MCF 10A (cell line): ENCODE measurements at regions not wholly inside any gene's neighbourhood (a gene's known extent, or its start where the extent isn't known, plus 50 kb on each side); places are given as distances from the start of the nearest gene placed in this dataset.
"Not testable (repeated sequence)": the region's sequence is repeated elsewhere in the genome, so short reads cannot be mapped to it uniquely, and the experiment has no call there.

Experiments
- BruUV-seq: library from RNA; stranded (reverse); fragments of 400-500 nt; replicated peaks from 2 replicates; lab custom pipeline; 2021; lab: Mats Ljungman, UMichigan
- CTCF ChIA-PET: fragments of 300-600 bp; sonication (Branson Sonifier 250); formaldehyde crosslinking; extraction: SDS; loops from one replicate; lab custom pipeline; 2021; ENCODE audit warnings: antibody characterized with exemption, inconsistent platforms; lab: Yijun Ruan, JAX
- POLR2A ChIA-PET: fragments of 300-600, 350-650 bp; sonication (Branson Sonifier 250); formaldehyde crosslinking; extraction: SDS; loops from one replicate; lab custom pipeline; 2020; ENCODE audit warnings: antibody characterized with exemption, inconsistent platforms; lab: Yijun Ruan, JAX
- DNase-seq: peaks from one replicate; pipeline ENCODE4 v3.0.0-alpha.2; 2018; ENCODE audit not compliant: unreplicated experiment
- H3K27ac Mint-ChIP-seq: one replicate; pipeline ENCODE4 v1.8.0; 2022; ENCODE audit warnings: mild to moderate bottlenecking, low read depth, mixed read lengths; ENCODE audit not compliant: unreplicated experiment
- H3K27me3 Mint-ChIP-seq: one replicate; pipeline ENCODE4 v1.8.0; 2022; ENCODE audit warnings: mixed read lengths; ENCODE audit not compliant: insufficient read depth, unreplicated experiment
- H3K36me3 Mint-ChIP-seq: one replicate; pipeline ENCODE4 v1.8.0; 2022; ENCODE audit warnings: mild to moderate bottlenecking, moderate library complexity, mixed read lengths; ENCODE audit not compliant: insufficient read depth, unreplicated experiment
- H3K4me1 Mint-ChIP-seq: one replicate; pipeline ENCODE4 v1.8.0; 2022; ENCODE audit warnings: mixed read lengths; ENCODE audit not compliant: insufficient read depth, unreplicated experiment
- H3K4me3 Mint-ChIP-seq: one replicate; pipeline ENCODE4 v1.8.0; 2022; ENCODE audit warnings: mild to moderate bottlenecking, moderate library complexity, mixed read lengths; ENCODE audit not compliant: unreplicated experiment
- H3K9me3 Mint-ChIP-seq: one replicate; pipeline ENCODE4 v1.8.0; 2022; ENCODE audit warnings: mixed read lengths; ENCODE audit not compliant: unreplicated experiment
- intact Hi-C: fragments of 100-400 bp; cut with micrococcal nuclease; formaldehyde crosslinking; loops from 2 replicates; pipeline ENCODE4 v1.14.1; 2022
- TF ChIP-seq, protein P1 (sequence below): fragments of 200-600 bp; IDR thresholded peaks from one replicate; pipeline ENCODE4 v1.8.0; 2022; ENCODE audit warnings: antibody characterized with exemption, mild to moderate bottlenecking; ENCODE audit not compliant: unreplicated experiment

DNA sequence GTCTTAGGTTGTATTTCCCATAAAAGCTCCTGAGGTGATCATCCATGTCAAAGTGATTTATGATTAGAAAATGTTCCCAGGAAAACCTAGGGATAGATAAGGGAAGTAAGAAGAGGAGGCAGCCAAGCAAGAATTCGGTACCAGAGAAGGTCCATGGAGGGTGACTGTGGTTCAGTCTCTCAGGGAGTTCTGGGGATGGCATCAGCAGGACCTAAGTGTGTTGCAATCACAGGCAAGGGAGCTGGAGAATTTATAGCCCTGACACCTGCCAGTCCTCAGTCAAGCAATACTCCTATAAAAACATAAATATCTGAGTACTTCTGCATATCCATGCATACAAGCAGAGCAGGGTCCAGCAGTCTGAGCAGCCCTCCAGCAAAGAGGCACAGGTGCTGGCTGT lies 95.6 kb upstream of the TOPAZ1 start:
- ChIA-PET CTCF (no interaction called here), POLR2A (no interaction called here)
- intact Hi-C loops = no loop called here
- Mint-ChIP-seq H3K4me1 (no peaks in the 10 kb centered on the region), H3K36me3 (no peaks in the 10 kb centered on the region), H3K27ac (no peak overlapping the region), H3K4me3 (no peak overlapping the region), H3K9me3 (no peaks in the 10 kb centered on the region), H3K27me3 (peaks cover 50% of the 10 kb centered on the region)
- no peak for DNase-seq
- BruUV-seq = no TSS peak
- TF ChIP-seq, protein P1, sequence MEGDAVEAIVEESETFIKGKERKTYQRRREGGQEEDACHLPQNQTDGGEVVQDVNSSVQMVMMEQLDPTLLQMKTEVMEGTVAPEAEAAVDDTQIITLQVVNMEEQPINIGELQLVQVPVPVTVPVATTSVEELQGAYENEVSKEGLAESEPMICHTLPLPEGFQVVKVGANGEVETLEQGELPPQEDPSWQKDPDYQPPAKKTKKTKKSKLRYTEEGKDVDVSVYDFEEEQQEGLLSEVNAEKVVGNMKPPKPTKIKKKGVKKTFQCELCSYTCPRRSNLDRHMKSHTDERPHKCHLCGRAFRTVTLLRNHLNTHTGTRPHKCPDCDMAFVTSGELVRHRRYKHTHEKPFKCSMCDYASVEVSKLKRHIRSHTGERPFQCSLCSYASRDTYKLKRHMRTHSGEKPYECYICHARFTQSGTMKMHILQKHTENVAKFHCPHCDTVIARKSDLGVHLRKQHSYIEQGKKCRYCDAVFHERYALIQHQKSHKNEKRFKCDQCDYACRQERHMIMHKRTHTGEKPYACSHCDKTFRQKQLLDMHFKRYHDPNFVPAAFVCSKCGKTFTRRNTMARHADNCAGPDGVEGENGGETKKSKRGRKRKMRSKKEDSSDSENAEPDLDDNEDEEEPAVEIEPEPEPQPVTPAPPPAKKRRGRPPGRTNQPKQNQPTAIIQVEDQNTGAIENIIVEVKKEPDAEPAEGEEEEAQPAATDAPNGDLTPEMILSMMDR = no peak

DNA sequence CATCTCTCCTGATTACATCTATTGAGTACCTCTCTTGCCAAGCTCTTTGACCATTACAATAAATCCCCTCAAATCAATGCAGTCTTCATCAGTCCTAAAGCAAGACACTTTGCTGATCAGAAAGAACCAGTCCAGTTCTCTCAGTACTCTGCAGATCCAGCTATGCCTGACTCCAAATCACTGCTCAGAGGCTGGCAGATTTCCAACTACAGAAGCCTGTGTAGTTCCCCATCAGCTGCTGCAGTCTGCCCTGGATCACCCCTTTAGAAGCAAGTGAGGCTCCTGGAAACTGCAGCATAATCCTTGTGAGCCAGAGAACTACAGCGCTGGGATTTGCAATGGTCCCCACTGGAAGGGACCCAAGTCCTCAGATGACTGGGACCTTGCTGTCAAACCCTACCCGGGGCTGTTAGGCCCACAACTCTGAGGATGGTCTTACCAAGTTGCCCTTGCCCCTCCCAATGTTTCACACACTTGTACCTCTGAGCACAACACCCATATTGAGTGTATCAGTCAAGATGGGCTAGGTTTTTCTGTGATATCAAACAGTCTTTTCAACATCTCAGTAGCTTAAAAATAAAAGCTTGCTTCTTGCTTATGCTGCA lies 81.9 kb upstream of the TOPAZ1 start:
- H3K27ac Mint-ChIP-seq = no peak overlapping the region
- no TSS peak for BruUV-seq
- no peaks in the 10 kb centered on the region for H3K36me3 Mint-ChIP-seq
- H3K4me3 Mint-ChIP-seq = no peak overlapping the region
- intact Hi-C loops = no loop called here
- ChIA-PET CTCF (no interaction called here), POLR2A (interaction anchor here (0.8 kb wide), 1 partner anchor 211 kb away, joined by 3 read pairs; no protein-coding TSS in a partner anchor)
- H3K9me3 Mint-ChIP-seq = no peaks in the 10 kb centered on the region
- TF ChIP-seq, protein P1 = no peak
- no peaks in the 10 kb centered on the region for H3K4me1 Mint-ChIP-seq
- DNase-seq = no peak
- peaks cover 22% of the 10 kb centered on the region for H3K27me3 Mint-ChIP-seq

DNA sequence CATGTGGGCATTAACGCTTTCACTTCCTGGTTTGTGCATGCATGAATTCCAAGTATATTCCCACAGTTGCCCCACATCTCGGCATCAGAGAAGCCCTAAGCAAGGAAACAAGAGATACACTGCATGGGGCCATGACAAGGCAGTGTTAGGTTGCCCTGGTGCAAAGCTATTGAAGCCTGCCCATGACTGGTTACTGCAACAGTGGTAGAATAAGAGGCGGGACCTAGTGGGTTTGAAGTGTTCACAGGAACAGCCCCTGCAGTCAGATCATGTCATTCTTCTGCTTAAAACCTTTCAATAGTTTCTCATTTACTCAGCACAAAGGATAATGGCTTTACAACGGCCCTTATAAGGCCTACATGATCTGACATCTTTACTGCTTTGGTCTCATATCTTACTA lies 80.9 kb upstream of the TOPAZ1 start:
- TF ChIP-seq, protein P1 = no peak
- H3K27me3 Mint-ChIP-seq = peaks cover 12% of the 10 kb centered on the region
- ChIA-PET CTCF (interaction anchor here (0.6 to 0.7 kb wide), 2 partner anchors 38 to 82 kb away, joined by 3 read pairs; no protein-coding TSS in a partner anchor), POLR2A (interaction anchor here (0.7 to 2.5 kb wide), 2 partner anchors 9 to 28 kb away, joined by 3 to 7 read pairs; no protein-coding TSS in a partner anchor)
- H3K4me1 Mint-ChIP-seq = no peaks in the 10 kb centered on the region
- DNase-seq = no peak
- intact Hi-C loops = no loop called here
- H3K9me3 Mint-ChIP-seq = no peaks in the 10 kb centered on the region
- H3K27ac Mint-ChIP-seq = no peak overlapping the region
- H3K36me3 Mint-ChIP-seq = no peaks in the 10 kb centered on the region
- H3K4me3 Mint-ChIP-seq = no peak overlapping the region
- BruUV-seq = no TSS peak

DNA sequence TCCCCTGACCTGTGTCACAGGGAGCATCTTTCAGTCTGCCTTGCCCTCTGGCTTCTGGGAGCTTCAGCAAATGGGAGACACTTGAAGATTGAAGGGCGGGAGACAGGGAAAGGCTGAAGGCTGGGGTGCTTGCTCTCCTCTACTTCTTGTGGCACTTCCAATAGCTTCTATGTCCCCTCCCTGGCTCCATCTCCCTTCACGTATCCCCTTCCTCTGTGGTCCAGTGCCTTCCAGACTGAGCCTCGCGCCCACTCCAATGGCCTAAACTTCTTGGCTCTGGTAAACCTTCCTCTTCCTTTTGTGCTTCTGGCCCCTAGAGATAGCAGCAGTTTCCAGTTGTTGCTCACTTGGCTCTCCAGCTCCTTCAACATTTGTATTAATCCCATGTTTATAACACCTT lies 69.8 kb upstream of the TOPAZ1 start:
- intact Hi-C loops = no loop called here
- peaks cover 14% of the 10 kb centered on the region for H3K27me3 Mint-ChIP-seq

DNA sequence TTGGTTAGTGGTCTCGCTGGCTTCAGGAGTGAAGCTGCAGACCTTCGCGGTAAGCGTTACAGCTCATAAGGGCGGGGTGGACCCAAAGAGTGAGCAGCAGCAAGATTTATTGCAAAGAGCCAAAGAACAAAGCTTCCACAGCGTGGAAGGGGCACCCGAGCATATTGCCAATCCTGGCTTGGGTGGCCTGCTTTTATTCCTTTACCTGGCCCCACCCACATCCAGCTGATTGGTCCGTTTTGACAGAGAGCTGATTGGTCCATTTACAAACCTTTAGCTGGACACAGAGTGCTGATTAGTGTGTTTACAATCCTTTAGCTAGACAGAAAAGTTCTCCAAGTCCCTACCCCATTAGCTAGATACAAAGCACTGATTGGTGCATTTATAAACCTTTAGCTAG lies 69.0 kb upstream of the TOPAZ1 start:
- H3K27me3 Mint-ChIP-seq = peaks cover 14% of the 10 kb centered on the region
- BruUV-seq, intact Hi-C loops, DNase-seq, H3K9me3 Mint-ChIP-seq, H3K4me3 Mint-ChIP-seq, H3K4me1 Mint-ChIP-seq, CTCF ChIA-PET, H3K27ac Mint-ChIP-seq, H3K36me3 Mint-ChIP-seq: not testable (repeated sequence)
- POLR2A ChIA-PET = interaction anchor here (0.6 kb wide), 1 partner anchor 613 kb away, joined by 3 read pairs; no protein-coding TSS in a partner anchor

More for the DNA sequence above, 69.8 kb upstream of the TOPAZ1 start:
- no peak overlapping the region for H3K27ac Mint-ChIP-seq
- H3K9me3 Mint-ChIP-seq = peaks cover 5% of the 10 kb centered on the region
- no peak for DNase-seq
- ChIA-PET CTCF (no interaction called here), POLR2A (no interaction called here)
- H3K36me3 Mint-ChIP-seq = no peaks in the 10 kb centered on the region
- TF ChIP-seq, protein P1 = no peak
- H3K4me3 Mint-ChIP-seq = no peak overlapping the region
- H3K4me1 Mint-ChIP-seq = no peaks in the 10 kb centered on the region
- BruUV-seq = no TSS peak
